Liver (tissue), 8 donors: ENCODE measurements at regions not wholly inside any gene's neighbourhood (a gene's known extent, or its start where the extent isn't known, plus 50 kb on each side); places are given as distances from the start of the nearest gene placed in this dataset.

ENCODE experiments used
- DNase-seq: peaks from one replicate; pipeline ENCODE4 v3.0.0-alpha.2; 2017; ENCODE audit warnings: low spot score
- H3K27ac ChIP-seq, 2 donors: one replicate each; pipeline ENCODE4 v1.7.0; 2013; ENCODE audit warnings: inconsistent platforms in 2 of 2, low read length in 2 of 2, control low read depth in 1 of 2, low read depth in 1 of 2, mild to moderate bottlenecking in 1 of 2
- H3K27me3 ChIP-seq, 4 donors: one replicate each; pipeline versions ENCODE4 v1.6.1 to v1.7.0; 2013; ENCODE audit warnings: low read length in 3 of 4, inconsistent platforms in 1 of 4, mild to moderate bottlenecking in 1 of 4, moderate library complexity in 1 of 4; ENCODE audit not compliant: control insufficient read depth in 4 of 4, insufficient read depth in 4 of 4
- H3K36me3 ChIP-seq, 4 donors: one replicate each; pipeline versions ENCODE4 v1.6.1 to v1.7.0; 2013; ENCODE audit warnings: low read length in 3 of 4, mild to moderate bottlenecking in 3 of 4, low read depth in 1 of 4, moderate library complexity in 1 of 4; ENCODE audit not compliant: control insufficient read depth in 4 of 4, insufficient read depth in 3 of 4
- H3K4me1 ChIP-seq, 4 donors: one replicate each; pipeline versions ENCODE4 v1.6.1 to v1.7.0; 2013; ENCODE audit warnings: low read length in 3 of 4, mild to moderate bottlenecking in 3 of 4, moderate library complexity in 1 of 4; ENCODE audit not compliant: control insufficient read depth in 4 of 4, insufficient read depth in 4 of 4
- H3K4me3 ChIP-seq, 3 donors: one replicate each; pipeline versions ENCODE4 v1.6.1 to v1.7.0; 2013; ENCODE audit warnings: low read length in 3 of 3, control low read depth in 1 of 3, low read depth in 1 of 3, mild to moderate bottlenecking in 1 of 3
- H3K9ac ChIP-seq, 2 donors: one replicate each; pipeline ENCODE4 v1.7.0; 2013; ENCODE audit warnings: low read length in 2 of 2, mild to moderate bottlenecking in 2 of 2, moderate library complexity in 2 of 2, control low read depth in 1 of 2, low read depth in 1 of 2
- H3K9me3 ChIP-seq, 4 donors: one replicate each; pipeline versions ENCODE4 v1.6.1 to v1.7.0; 2013; ENCODE audit warnings: low read length in 3 of 4; ENCODE audit not compliant: control insufficient read depth in 4 of 4
- EGR1 ChIP-seq, 2 donors: IDR thresholded peaks; 2 replicates each; pipeline ENCODE4 v1.6.1; 2016 to 2018; ENCODE audit warnings: antibody characterized with exemption in 2 of 2, low read depth in 2 of 2
- FOXA1 ChIP-seq: IDR thresholded peaks from 2 replicates; pipeline ENCODE4 v1.6.1; 2016; ENCODE audit warnings: antibody characterized with exemption
- FOXA2 ChIP-seq: IDR thresholded peaks from 2 replicates; pipeline ENCODE4 v1.6.1; 2016; ENCODE audit warnings: antibody characterized with exemption
- GABPA ChIP-seq, 2 donors: IDR thresholded peaks in 1 of 2; conservative IDR thresholded peaks in 1 of 2; 2 replicates each; pipeline ENCODE4 v1.6.1; 2016; ENCODE audit warnings: antibody characterized with exemption in 2 of 2, mild to moderate bottlenecking in 1 of 2, moderate library complexity in 1 of 2
- HNF4A ChIP-seq, 2 donors: conservative IDR thresholded peaks; 2 replicates each; pipeline ENCODE4 v1.6.1; 2016; ENCODE audit warnings: antibody characterized with exemption in 2 of 2, mild to moderate bottlenecking in 2 of 2
- HNF4G ChIP-seq: IDR thresholded peaks from 2 replicates; pipeline ENCODE4 v1.6.1; 2016; ENCODE audit warnings: antibody characterized with exemption
- NR2F2 ChIP-seq: IDR thresholded peaks from 2 replicates; pipeline ENCODE4 v1.6.1; 2016; ENCODE audit warnings: antibody characterized with exemption
- RAD21 ChIP-seq, 2 donors: IDR thresholded peaks; 2 replicates each; pipeline ENCODE4 v1.6.1; 2016; ENCODE audit warnings: antibody characterized with exemption in 2 of 2, mild to moderate bottlenecking in 2 of 2
- RXRA ChIP-seq, 2 donors: IDR thresholded peaks; 2 replicates each; pipeline ENCODE4 v1.6.1; 2017 to 2018; ENCODE audit warnings: antibody characterized with exemption in 2 of 2, mild to moderate bottlenecking in 1 of 2
- TAF1 ChIP-seq: conservative IDR thresholded peaks from 2 replicates; pipeline ENCODE4 v1.6.1; 2016; ENCODE audit warnings: antibody characterized with exemption, mild to moderate bottlenecking
- YY1 ChIP-seq: IDR thresholded peaks from 2 replicates; pipeline ENCODE4 v1.6.1; 2016; ENCODE audit warnings: antibody characterized with exemption, mild to moderate bottlenecking
- WGBS: extraction: QIAGEN DNeasy Blood & Tissue Kit; methylation state at CpG from one replicate; pipeline ENCODE4 v1.1.7; 2013; 5-methylcytosine and 5-hydroxymethylcytosine counted together
- TF ChIP-seq, protein P1 (sequence below): IDR thresholded peaks from 2 replicates; pipeline ENCODE4 v1.6.1; 2016; ENCODE audit warnings: antibody characterized with exemption
- TF ChIP-seq, protein P2 (sequence below): IDR thresholded peaks from 2 replicates; pipeline ENCODE4 v1.6.1; 2016; ENCODE audit warnings: antibody characterized with exemption, mild to moderate bottlenecking
- TF ChIP-seq, protein P3 (sequence below): IDR thresholded peaks from 2 replicates; pipeline ENCODE4 v1.6.1; 2016; ENCODE audit warnings: antibody characterized with exemption
- TF ChIP-seq, protein P4 (sequence below): fragments of 150-350 bp; IDR thresholded peaks from 2 replicates; pipeline ENCODE4 v1.5.1; 2017; ENCODE audit warnings: improper control_type of control experiment, low read depth, low read length; ENCODE audit not compliant: missing input control
- donor health status: healthy.
- donor health status: healthy.
- donor health status: healthy.
- donor health status: healthy.
- donor health status: healthy.

DNA sequence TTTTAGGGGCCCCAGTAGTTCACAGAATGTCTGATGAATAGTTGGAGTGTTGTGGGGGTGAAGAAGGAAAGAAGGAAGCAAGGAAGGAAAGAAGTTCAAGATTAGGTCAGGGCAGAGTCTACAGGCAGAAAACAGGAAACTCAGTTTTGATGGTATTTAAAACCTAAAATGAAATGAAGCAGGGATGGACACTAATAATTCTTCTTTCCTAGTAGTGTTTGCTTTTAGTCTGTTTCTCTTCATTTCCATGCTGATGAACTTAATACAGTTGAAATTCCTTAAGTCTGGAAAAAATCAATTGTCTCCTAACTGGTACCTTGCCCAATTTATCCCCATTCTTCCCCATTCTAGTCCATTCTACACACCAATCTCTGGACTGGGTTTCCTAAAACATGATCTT, 59.0 kb upstream of the GSAP start:
- Histone ChIP-seq H3K36me3 (no peaks in the 10 kb centered on the region), H3K4me3 (no peak overlapping the region), H3K27me3 (no peaks in the 10 kb centered on the region), H3K9ac (no peak overlapping the region), H3K9me3 (no peaks in the 10 kb centered on the region), H3K4me1 (no peaks in the 10 kb centered on the region), H3K27ac (no peak overlapping the region)
- TF ChIP-seq, protein P1, sequence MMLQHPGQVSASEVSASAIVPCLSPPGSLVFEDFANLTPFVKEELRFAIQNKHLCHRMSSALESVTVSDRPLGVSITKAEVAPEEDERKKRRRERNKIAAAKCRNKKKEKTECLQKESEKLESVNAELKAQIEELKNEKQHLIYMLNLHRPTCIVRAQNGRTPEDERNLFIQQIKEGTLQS, result no peak
- TF ChIP-seq FOXA2, result no peak
- TF ChIP-seq RXRA (IDR thresholded peaks at IDR 0.05), result no peak
- TF ChIP-seq, protein P2, sequence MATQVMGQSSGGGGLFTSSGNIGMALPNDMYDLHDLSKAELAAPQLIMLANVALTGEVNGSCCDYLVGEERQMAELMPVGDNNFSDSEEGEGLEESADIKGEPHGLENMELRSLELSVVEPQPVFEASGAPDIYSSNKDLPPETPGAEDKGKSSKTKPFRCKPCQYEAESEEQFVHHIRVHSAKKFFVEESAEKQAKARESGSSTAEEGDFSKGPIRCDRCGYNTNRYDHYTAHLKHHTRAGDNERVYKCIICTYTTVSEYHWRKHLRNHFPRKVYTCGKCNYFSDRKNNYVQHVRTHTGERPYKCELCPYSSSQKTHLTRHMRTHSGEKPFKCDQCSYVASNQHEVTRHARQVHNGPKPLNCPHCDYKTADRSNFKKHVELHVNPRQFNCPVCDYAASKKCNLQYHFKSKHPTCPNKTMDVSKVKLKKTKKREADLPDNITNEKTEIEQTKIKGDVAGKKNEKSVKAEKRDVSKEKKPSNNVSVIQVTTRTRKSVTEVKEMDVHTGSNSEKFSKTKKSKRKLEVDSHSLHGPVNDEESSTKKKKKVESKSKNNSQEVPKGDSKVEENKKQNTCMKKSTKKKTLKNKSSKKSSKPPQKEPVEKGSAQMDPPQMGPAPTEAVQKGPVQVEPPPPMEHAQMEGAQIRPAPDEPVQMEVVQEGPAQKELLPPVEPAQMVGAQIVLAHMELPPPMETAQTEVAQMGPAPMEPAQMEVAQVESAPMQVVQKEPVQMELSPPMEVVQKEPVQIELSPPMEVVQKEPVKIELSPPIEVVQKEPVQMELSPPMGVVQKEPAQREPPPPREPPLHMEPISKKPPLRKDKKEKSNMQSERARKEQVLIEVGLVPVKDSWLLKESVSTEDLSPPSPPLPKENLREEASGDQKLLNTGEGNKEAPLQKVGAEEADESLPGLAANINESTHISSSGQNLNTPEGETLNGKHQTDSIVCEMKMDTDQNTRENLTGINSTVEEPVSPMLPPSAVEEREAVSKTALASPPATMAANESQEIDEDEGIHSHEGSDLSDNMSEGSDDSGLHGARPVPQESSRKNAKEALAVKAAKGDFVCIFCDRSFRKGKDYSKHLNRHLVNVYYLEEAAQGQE, result no peak
- no peak for TF ChIP-seq GABPA (IDR thresholded peaks at IDR 0.05 in 1 of 2, conservative IDR thresholded peaks at IDR 0.05 in 1 of 2)
- TF ChIP-seq YY1, result no peak
- TF ChIP-seq NR2F2, result no peak
- DNase-seq, result no peak

DNA sequence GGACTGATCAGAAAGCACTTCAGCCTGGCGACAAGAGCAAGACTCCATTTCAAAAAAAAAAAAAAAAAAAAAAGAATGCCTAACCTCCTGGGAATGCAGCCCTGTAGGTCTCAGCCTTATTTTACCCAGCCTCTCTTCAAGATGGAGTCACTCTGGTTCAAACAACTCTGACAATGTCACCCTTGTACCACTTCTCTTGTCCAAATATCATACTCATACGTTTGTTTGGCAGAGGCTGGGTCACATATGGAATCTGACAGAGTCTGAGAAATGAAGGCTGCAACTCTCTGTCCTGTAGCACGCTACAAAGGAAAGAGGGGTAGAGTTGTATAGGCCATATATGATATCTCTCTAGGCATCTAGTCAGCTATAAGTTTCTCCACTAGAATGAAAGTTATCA, 58.6 kb upstream of the GSAP start:
- TF ChIP-seq HNF4A (conservative IDR thresholded peaks at IDR 0.05) (no peak), GABPA (IDR thresholded peaks at IDR 0.05 in 1 of 2, conservative IDR thresholded peaks at IDR 0.05 in 1 of 2) (no peak), EGR1 (IDR thresholded peaks at IDR 0.05; ENCODE audit: low read depth in 2 of 2) (no peak), NR2F2 (no peak), FOXA1 (no peak), YY1 (no peak), RXRA (IDR thresholded peaks at IDR 0.05) (no peak), RAD21 (IDR thresholded peaks at IDR 0.05) (no peak), TAF1 (no peak), HNF4G (no peak)
- TF ChIP-seq, protein P1, result no peak
- TF ChIP-seq, protein P3, sequence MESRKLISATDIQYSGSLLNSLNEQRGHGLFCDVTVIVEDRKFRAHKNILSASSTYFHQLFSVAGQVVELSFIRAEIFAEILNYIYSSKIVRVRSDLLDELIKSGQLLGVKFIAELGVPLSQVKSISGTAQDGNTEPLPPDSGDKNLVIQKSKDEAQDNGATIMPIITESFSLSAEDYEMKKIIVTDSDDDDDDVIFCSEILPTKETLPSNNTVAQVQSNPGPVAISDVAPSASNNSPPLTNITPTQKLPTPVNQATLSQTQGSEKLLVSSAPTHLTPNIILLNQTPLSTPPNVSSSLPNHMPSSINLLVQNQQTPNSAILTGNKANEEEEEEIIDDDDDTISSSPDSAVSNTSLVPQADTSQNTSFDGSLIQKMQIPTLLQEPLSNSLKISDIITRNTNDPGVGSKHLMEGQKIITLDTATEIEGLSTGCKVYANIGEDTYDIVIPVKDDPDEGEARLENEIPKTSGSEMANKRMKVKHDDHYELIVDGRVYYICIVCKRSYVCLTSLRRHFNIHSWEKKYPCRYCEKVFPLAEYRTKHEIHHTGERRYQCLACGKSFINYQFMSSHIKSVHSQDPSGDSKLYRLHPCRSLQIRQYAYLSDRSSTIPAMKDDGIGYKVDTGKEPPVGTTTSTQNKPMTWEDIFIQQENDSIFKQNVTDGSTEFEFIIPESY, result no peak
- TF ChIP-seq, protein P2, result no peak
- TF ChIP-seq, protein P4, sequence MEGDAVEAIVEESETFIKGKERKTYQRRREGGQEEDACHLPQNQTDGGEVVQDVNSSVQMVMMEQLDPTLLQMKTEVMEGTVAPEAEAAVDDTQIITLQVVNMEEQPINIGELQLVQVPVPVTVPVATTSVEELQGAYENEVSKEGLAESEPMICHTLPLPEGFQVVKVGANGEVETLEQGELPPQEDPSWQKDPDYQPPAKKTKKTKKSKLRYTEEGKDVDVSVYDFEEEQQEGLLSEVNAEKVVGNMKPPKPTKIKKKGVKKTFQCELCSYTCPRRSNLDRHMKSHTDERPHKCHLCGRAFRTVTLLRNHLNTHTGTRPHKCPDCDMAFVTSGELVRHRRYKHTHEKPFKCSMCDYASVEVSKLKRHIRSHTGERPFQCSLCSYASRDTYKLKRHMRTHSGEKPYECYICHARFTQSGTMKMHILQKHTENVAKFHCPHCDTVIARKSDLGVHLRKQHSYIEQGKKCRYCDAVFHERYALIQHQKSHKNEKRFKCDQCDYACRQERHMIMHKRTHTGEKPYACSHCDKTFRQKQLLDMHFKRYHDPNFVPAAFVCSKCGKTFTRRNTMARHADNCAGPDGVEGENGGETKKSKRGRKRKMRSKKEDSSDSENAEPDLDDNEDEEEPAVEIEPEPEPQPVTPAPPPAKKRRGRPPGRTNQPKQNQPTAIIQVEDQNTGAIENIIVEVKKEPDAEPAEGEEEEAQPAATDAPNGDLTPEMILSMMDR, result no peak
- H3K4me3 ChIP-seq, result no peak overlapping the region
- H3K9ac ChIP-seq, result no peak overlapping the region
- H3K27ac ChIP-seq, result no peak overlapping the region
- no peaks in the 10 kb centered on the region for H3K4me1 ChIP-seq
- no peaks in the 10 kb centered on the region for H3K27me3 ChIP-seq
- H3K9me3 ChIP-seq, result no peaks in the 10 kb centered on the region
- DNase-seq, result no peak
- no peaks in the 10 kb centered on the region for H3K36me3 ChIP-seq
- 83% methylated on average over 3 of the region's 3 CpGs for WGBS
